Kidney (tissue), 13 donors: ENCODE measurements at regions not wholly inside any gene's neighbourhood (a gene's known extent, or its start where the extent isn't known, plus 50 kb on each side); places are given as distances from the start of the nearest gene placed in this dataset.

Source experiments
- DNase-seq, 5 donors: peaks; one replicate each; pipeline ENCODE4 v3.0.0-alpha.2; 2013 to 2020
- FAIRE-seq: peaks from 2 replicates; lab custom pipeline; 2012; peaks lifted over from hg19 to GRCh38; lab: Jason Lieb, UNC
- H3K27ac ChIP-seq, 2 donors: one replicate each; pipeline ENCODE4 v1.7.0; 2013; ENCODE audit warnings: low read depth in 2 of 2, low read length in 2 of 2, inconsistent platforms in 1 of 2
- H3K27me3 ChIP-seq: one replicate; pipeline ENCODE4 v1.7.1; 2013; ENCODE audit warnings: low read length, inconsistent platforms; ENCODE audit not compliant: control insufficient read depth, insufficient read depth
- H3K36me3 ChIP-seq, 3 donors: one replicate each; pipeline versions ENCODE4 v1.7.0 to v1.7.1; 2013; ENCODE audit warnings: low read length in 3 of 3, control low read depth in 1 of 3, inconsistent platforms in 1 of 3; ENCODE audit not compliant: insufficient read depth in 3 of 3, control insufficient read depth in 2 of 3
- H3K4me1 ChIP-seq, 3 donors: one replicate each; pipeline versions ENCODE4 v1.7.0 to v1.7.1; 2013; ENCODE audit warnings: low read length in 3 of 3, inconsistent platforms in 1 of 3, low read depth in 1 of 3; ENCODE audit not compliant: control insufficient read depth in 2 of 3, insufficient read depth in 2 of 3
- H3K4me3 ChIP-seq, 3 donors: one replicate each; pipeline versions ENCODE4 v1.7.0 to v1.8.1; 2013; ENCODE audit warnings: low read length in 3 of 3, control low read depth in 1 of 3, inconsistent platforms in 1 of 3
- H3K9ac ChIP-seq, 3 donors: one replicate each; pipeline versions ENCODE4 v1.7.0 to v1.7.1; 2013; ENCODE audit warnings: low read length in 3 of 3, control low read depth in 1 of 3, inconsistent platforms in 1 of 3
- H3K9me3 ChIP-seq, 3 donors: one replicate each; pipeline versions ENCODE4 v1.7.0 to v1.7.1; 2013; ENCODE audit warnings: low read length in 3 of 3, control low read depth in 1 of 3, inconsistent platforms in 1 of 3; ENCODE audit not compliant: control insufficient read depth in 2 of 3, insufficient read depth in 1 of 3
- intact Hi-C: fragments of 100-400 bp; cut with DNase I; formaldehyde crosslinking; loops from one replicate; pipeline ENCODE4 v1.11.1; 2022
- TF ChIP-seq, protein P1 (sequence below): IDR thresholded peaks from 3 replicates; pipeline ENCODE4 v1.5.1; 2012; ENCODE audit warnings: mild to moderate bottlenecking, moderate library complexity, borderline replicate concordance; ENCODE audit not compliant: insufficient read depth; ENCODE audit errors: extremely low read depth
- donor health status: control.
- donor health status: control.
- donor health status: control.
- donor health status: control.
- donor health status: control.
- donor health status: DM: yes; HTN: yes; CAD: no.
- donor health status: Normal renal cell carcinoma (clear cell type).

- intact Hi-C loops: no loop called here
- Histone ChIP-seq H3K9ac (no peak overlapping the region), H3K4me1 (peaks cover 0 to 6% (median 0%) of the 10 kb centered on the region in 3 donors), H3K9me3 (no peaks in the 10 kb centered on the region), H3K4me3 (no peak overlapping the region), H3K36me3 (peaks cover 0 to 4% (median 0%) of the 10 kb centered on the region in 3 donors), H3K27ac (no peak overlapping the region), H3K27me3 (no peaks in the 10 kb centered on the region)
- TF ChIP-seq, protein P1, sequence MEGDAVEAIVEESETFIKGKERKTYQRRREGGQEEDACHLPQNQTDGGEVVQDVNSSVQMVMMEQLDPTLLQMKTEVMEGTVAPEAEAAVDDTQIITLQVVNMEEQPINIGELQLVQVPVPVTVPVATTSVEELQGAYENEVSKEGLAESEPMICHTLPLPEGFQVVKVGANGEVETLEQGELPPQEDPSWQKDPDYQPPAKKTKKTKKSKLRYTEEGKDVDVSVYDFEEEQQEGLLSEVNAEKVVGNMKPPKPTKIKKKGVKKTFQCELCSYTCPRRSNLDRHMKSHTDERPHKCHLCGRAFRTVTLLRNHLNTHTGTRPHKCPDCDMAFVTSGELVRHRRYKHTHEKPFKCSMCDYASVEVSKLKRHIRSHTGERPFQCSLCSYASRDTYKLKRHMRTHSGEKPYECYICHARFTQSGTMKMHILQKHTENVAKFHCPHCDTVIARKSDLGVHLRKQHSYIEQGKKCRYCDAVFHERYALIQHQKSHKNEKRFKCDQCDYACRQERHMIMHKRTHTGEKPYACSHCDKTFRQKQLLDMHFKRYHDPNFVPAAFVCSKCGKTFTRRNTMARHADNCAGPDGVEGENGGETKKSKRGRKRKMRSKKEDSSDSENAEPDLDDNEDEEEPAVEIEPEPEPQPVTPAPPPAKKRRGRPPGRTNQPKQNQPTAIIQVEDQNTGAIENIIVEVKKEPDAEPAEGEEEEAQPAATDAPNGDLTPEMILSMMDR: no peak
- no peak for FAIRE-seq
- no peak for DNase-seq
Observed at GRCh38 chr15:96254173-96254572, 76.3 kb upstream of the NR2F2 start.

DNA sequence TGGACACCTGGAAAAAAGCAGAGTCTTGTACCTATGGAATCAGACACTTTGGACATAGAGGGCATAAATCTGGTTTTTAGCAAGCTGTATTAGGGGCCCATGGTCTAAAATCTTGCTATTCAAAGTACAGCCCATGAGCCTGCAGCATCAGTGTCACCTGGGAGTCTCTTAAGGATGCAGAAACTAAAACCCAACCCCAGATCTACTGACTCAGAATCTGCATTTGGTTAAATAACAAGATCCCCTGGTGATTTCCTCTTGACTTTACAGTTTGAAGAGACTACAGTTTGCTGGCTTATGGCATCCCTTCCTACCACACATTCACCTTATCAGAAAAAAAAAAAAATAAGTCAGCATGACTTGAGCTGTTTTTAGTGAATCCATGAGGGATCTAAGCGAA, 74.9 kb upstream of the NR2F2 start:
- peaks cover 0 to 4% (median 0%) of the 10 kb centered on the region in 3 donors for H3K36me3 ChIP-seq
- FAIRE-seq (no peak), DNase-seq (no peak)
- TF ChIP-seq, protein P1: no peak
- H3K4me1 ChIP-seq: peaks cover 0 to 13% (median 3%) of the 10 kb centered on the region in 3 donors
- no peak overlapping the region for H3K4me3 ChIP-seq
- H3K27me3 ChIP-seq: no peaks in the 10 kb centered on the region
- intact Hi-C loops: no loop called here
- no peak overlapping the region for H3K9ac ChIP-seq
- no peak overlapping the region for H3K27ac ChIP-seq
- no peaks in the 10 kb centered on the region for H3K9me3 ChIP-seq

GRCh38 chr15:96261575-96262034, 68.9 kb upstream of the NR2F2 start:
- no peaks in the 10 kb centered on the region for H3K27me3 ChIP-seq
- DNase-seq (peak in 4 of 5 donors; percentile 44 to 74 (median 70)), FAIRE-seq (peak; percentile 53)
- H3K4me3 ChIP-seq: peak overlapping the region in 1 of 3 donors; percentile 4
- H3K9me3 ChIP-seq: no peaks in the 10 kb centered on the region
- intact Hi-C loops: no loop called here
- H3K9ac ChIP-seq: peak overlapping the region in 2 of 3 donors; percentile 6 to 47
- peaks cover 18 to 44% (median 19%) of the 10 kb centered on the region in 3 donors for H3K4me1 ChIP-seq
- H3K27ac ChIP-seq: peak overlapping the region; percentile 64 to 91
- no peaks in the 10 kb centered on the region for H3K36me3 ChIP-seq
- TF ChIP-seq, protein P1: no peak

GRCh38 chr15:96262097-96262496, 68.4 kb upstream of the NR2F2 start:
- TF ChIP-seq, protein P1: no peak

More at GRCh38 chr15:96262097-96262496, 68.4 kb upstream of the NR2F2 start:
- intact Hi-C loops: no loop called here
- DNase-seq (peak in 2 of 5 donors; percentile 44 to 62), FAIRE-seq (no peak)
- no peaks in the 10 kb centered on the region for H3K9me3 ChIP-seq
- peak overlapping the region; percentile 64 to 77 for H3K27ac ChIP-seq
- H3K9ac ChIP-seq: no peak overlapping the region
- no peak overlapping the region for H3K4me3 ChIP-seq
- H3K27me3 ChIP-seq: no peaks in the 10 kb centered on the region
- peaks cover 18 to 45% (median 19%) of the 10 kb centered on the region in 3 donors for H3K4me1 ChIP-seq
- no peaks in the 10 kb centered on the region for H3K36me3 ChIP-seq
